Urothelium cell line (cell line): ENCODE measurements at regions not wholly inside any gene's neighbourhood (a gene's known extent, or its start where the extent isn't known, plus 50 kb on each side); places are given as distances from the start of the nearest gene placed in this dataset.
"Not testable (repeated sequence)": the region's sequence is repeated elsewhere in the genome, so short reads cannot be mapped to it uniquely, and the experiment has no call there.

Source experiments
- DNase-seq: peaks from one replicate; pipeline ENCODE4 v3.0.0; 2011; ENCODE audit warnings: low spot score, mixed read lengths
- FAIRE-seq: peaks from 2 replicates; lab custom pipeline; 2011; peaks lifted over from hg19 to GRCh38; lab: Jason Lieb, UNC

GRCh38 chr10:80938903-80939302, 401.2 kb downstream of the SH2D4B start:
- FAIRE-seq (no peak), DNase-seq (no peak)

- FAIRE-seq (no peak), DNase-seq (no peak)
These were observed 407.7 kb downstream of the SH2D4B start for GRCh38 chr10:80945264-80945880.

GRCh38 chr10:80946073-80946472, 408.4 kb downstream of the SH2D4B start:
- DNase-seq (no peak), FAIRE-seq (no peak)

- DNase-seq (no peak), FAIRE-seq (no peak)
These were observed 409.4 kb downstream of the SH2D4B start for GRCh38 chr10:80946957-80947726.

- no peak for DNase-seq
- FAIRE-seq: no peak
These were observed 412.1 kb downstream of the SH2D4B start for GRCh38 chr10:80949785-80950184.

- no peak for DNase-seq
- FAIRE-seq: no peak
These were observed 414.7 kb downstream of the SH2D4B start for GRCh38 chr10:80952436-80952835.

- no peak for FAIRE-seq
- DNase-seq: no peak
These were observed 419.5 kb downstream of the SH2D4B start for GRCh38 chr10:80957161-80957560.

GRCh38 chr10:80964179-80964578, 426.5 kb downstream of the SH2D4B start:
- no peak for FAIRE-seq
- DNase-seq: no peak

GRCh38 chr10:80964955-80965614, 427.4 kb downstream of the SH2D4B start:
- DNase-seq (no peak), FAIRE-seq (no peak)

- no peak for FAIRE-seq
- no peak for DNase-seq
These were observed 428.8 kb downstream of the SH2D4B start for GRCh38 chr10:80966326-80966986.

- not testable (repeated sequence) for FAIRE-seq, DNase-seq
These were observed 429.7 kb downstream of the SH2D4B start for GRCh38 chr10:80967357-80967756.

- no peak for FAIRE-seq
- DNase-seq: no peak
These were observed 431.2 kb downstream of the SH2D4B start for GRCh38 chr10:80968903-80969302.

- DNase-seq (no peak), FAIRE-seq (no peak)
These were observed 433.8 kb downstream of the SH2D4B start for GRCh38 chr10:80971461-80971860.

- DNase-seq: no peak
- FAIRE-seq: no peak
These were observed 439.0 kb downstream of the SH2D4B start for GRCh38 chr10:80976658-80977057.

- DNase-seq (no peak), FAIRE-seq (no peak)
These were observed 447.4 kb downstream of the SH2D4B start for GRCh38 chr10:80985102-80985501.

GRCh38 chr10:80986596-80986995, 448.9 kb downstream of the SH2D4B start:
- no peak for FAIRE-seq
- DNase-seq: no peak

- DNase-seq: no peak
- no peak for FAIRE-seq
These were observed 451.1 kb downstream of the SH2D4B start for GRCh38 chr10:80988755-80989154.

GRCh38 chr10:80996615-80997193, 459.0 kb downstream of the SH2D4B start:
- FAIRE-seq: no peak
- no peak for DNase-seq

- DNase-seq: no peak
- FAIRE-seq: no peak
These were observed 463.1 kb downstream of the SH2D4B start for GRCh38 chr10:81000781-81001180.

- no peak for FAIRE-seq
- DNase-seq: no peak
These were observed 464.7 kb downstream of the SH2D4B start for GRCh38 chr10:81002382-81002781.

GRCh38 chr10:81007872-81008271, 470.2 kb downstream of the SH2D4B start:
- DNase-seq: no peak
- FAIRE-seq: no peak
